ENCODE measurements at regions not wholly inside any gene's neighbourhood (a gene's known extent, or its start where the extent isn't known, plus 50 kb on each side); places are given as distances from the start of the nearest gene placed in this dataset.

DNA sequence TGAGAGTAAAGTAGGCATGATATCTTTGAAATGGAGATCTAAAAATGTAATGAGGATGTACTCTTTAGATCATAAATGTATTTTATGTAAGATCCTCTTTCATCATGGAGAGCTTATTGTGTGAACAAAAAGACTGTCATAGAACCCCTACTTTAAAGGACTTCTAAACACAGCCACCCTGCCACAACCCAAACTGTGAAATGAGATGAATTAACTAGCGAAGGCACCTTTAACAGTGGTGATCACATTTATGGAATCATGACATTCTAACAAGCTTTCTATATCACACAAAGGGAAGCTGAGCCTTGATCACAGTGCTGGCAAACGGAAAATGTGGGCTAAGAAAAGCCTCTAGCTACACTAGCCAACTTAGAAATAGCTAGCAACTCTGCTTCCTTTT lies 1585.2 kb downstream of the EFNA5 start:
- no peak for TF ChIP-seq ISL1 (CRISPR knock-in tag; IDR thresholded peaks at IDR 0.05)
- TF ChIP-seq TOX (CRISPR knock-in tag; IDR thresholded peaks at IDR 0.05; ENCODE audit: borderline replicate concordance) = no peak
- TF ChIP-seq ZFP3 (CRISPR knock-in tag; IDR thresholded peaks at IDR 0.05) = no peak
- no peak for TF ChIP-seq BACH2 (CRISPR knock-in tag; IDR thresholded peaks at IDR 0.05; ENCODE audit: borderline replicate concordance)
- TF ChIP-seq TCF4 (CRISPR knock-in tag; IDR thresholded peaks at IDR 0.05; ENCODE audit: borderline replicate concordance) = no peak
- no peak for TF ChIP-seq SNAI2 (CRISPR knock-in tag; IDR thresholded peaks at IDR 0.05)
- TF ChIP-seq PPARA (CRISPR knock-in tag; IDR thresholded peaks at IDR 0.05; ENCODE audit: borderline replicate concordance) = no peak
- TF ChIP-seq, protein P1, sequence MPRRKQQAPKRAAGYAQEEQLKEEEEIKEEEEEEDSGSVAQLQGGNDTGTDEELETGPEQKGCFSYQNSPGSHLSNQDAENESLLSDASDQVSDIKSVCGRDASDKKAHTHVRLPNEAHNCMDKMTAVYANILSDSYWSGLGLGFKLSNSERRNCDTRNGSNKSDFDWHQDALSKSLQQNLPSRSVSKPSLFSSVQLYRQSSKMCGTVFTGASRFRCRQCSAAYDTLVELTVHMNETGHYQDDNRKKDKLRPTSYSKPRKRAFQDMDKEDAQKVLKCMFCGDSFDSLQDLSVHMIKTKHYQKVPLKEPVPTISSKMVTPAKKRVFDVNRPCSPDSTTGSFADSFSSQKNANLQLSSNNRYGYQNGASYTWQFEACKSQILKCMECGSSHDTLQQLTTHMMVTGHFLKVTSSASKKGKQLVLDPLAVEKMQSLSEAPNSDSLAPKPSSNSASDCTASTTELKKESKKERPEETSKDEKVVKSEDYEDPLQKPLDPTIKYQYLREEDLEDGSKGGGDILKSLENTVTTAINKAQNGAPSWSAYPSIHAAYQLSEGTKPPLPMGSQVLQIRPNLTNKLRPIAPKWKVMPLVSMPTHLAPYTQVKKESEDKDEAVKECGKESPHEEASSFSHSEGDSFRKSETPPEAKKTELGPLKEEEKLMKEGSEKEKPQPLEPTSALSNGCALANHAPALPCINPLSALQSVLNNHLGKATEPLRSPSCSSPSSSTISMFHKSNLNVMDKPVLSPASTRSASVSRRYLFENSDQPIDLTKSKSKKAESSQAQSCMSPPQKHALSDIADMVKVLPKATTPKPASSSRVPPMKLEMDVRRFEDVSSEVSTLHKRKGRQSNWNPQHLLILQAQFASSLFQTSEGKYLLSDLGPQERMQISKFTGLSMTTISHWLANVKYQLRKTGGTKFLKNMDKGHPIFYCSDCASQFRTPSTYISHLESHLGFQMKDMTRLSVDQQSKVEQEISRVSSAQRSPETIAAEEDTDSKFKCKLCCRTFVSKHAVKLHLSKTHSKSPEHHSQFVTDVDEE (CRISPR knock-in tag; IDR thresholded peaks at IDR 0.05) = no peak
- ATAC-seq = no peak

GRCh38 chr5:106085136-106085535 lies 1585.6 kb downstream of the EFNA5 start:
- no peak for ATAC-seq
- TF ChIP-seq ESRRG (CRISPR knock-in tag; IDR thresholded peaks at IDR 0.05) = no peak
- TF ChIP-seq ZFP3 (CRISPR knock-in tag; IDR thresholded peaks at IDR 0.05) = no peak
- TF ChIP-seq ZNF565 (CRISPR knock-in tag; conservative IDR thresholded peaks at IDR 0.05; ENCODE audit: low read depth) = no peak
- no peak for TF ChIP-seq GLIS3 (CRISPR knock-in tag; IDR thresholded peaks at IDR 0.05)
- TF ChIP-seq, protein P1 (CRISPR knock-in tag; IDR thresholded peaks at IDR 0.05) = no peak
- TF ChIP-seq RARB (CRISPR knock-in tag; IDR thresholded peaks at IDR 0.05) = no peak
- TF ChIP-seq ZNF70 (CRISPR knock-in tag; IDR thresholded peaks at IDR 0.05) = no peak
- no peak for TF ChIP-seq ARNTL (CRISPR knock-in tag; IDR thresholded peaks at IDR 0.05; ENCODE audit: borderline replicate concordance, low read depth)
- TF ChIP-seq ZNF8 (CRISPR knock-in tag; IDR thresholded peaks at IDR 0.05) = no peak
- no peak for TF ChIP-seq TOX (CRISPR knock-in tag; IDR thresholded peaks at IDR 0.05; ENCODE audit: borderline replicate concordance)
- no peak for TF ChIP-seq TCF4 (CRISPR knock-in tag; IDR thresholded peaks at IDR 0.05; ENCODE audit: borderline replicate concordance)
- TF ChIP-seq ISL1 (CRISPR knock-in tag; IDR thresholded peaks at IDR 0.05) = no peak

DNA sequence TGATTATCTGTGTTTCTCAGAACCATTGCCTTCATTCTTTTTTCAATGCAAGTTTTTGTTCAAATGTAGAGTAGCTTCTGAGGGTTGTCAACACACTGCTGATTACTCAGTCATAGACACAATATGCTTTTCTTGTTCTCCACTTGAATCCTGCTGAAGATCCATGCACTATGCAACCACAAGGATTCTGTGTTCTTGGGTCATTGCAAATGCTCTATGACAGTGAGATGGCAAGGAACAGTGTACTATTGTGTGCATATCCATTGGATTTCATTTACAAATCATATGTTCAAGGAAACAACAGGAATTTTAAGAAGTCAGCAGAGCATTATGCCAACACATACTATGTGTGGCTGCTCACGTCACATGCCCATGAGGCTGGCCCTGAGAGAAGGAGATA lies 1590.2 kb downstream of the EFNA5 start:
- ATAC-seq = no peak
- TF ChIP-seq, protein P2, sequence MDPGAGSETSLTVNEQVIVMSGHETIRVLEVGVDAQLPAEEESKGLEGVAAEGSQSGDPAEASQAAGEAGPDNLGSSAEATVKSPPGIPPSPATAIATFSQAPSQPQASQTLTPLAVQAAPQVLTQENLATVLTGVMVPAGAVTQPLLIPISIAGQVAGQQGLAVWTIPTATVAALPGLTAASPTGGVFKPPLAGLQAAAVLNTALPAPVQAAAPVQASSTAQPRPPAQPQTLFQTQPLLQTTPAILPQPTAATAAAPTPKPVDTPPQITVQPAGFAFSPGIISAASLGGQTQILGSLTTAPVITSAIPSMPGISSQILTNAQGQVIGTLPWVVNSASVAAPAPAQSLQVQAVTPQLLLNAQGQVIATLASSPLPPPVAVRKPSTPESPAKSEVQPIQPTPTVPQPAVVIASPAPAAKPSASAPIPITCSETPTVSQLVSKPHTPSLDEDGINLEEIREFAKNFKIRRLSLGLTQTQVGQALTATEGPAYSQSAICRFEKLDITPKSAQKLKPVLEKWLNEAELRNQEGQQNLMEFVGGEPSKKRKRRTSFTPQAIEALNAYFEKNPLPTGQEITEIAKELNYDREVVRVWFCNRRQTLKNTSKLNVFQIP (CRISPR knock-in tag; IDR thresholded peaks at IDR 0.05; ENCODE audit: borderline replicate concordance, low read depth) = no peak
- TF ChIP-seq OSR1 (CRISPR knock-in tag; IDR thresholded peaks at IDR 0.05) (no peak), ZC3H10 (CRISPR knock-in tag; IDR thresholded peaks at IDR 0.05) (no peak), SNAI2 (CRISPR knock-in tag; IDR thresholded peaks at IDR 0.05) (no peak), GLIS3 (CRISPR knock-in tag; IDR thresholded peaks at IDR 0.05) (no peak), PPARA (CRISPR knock-in tag; IDR thresholded peaks at IDR 0.05; ENCODE audit: borderline replicate concordance) (no peak), ESRRG (CRISPR knock-in tag; IDR thresholded peaks at IDR 0.05) (no peak), TOX (CRISPR knock-in tag; IDR thresholded peaks at IDR 0.05; ENCODE audit: borderline replicate concordance) (no peak), ISL1 (CRISPR knock-in tag; IDR thresholded peaks at IDR 0.05) (no peak), ZNF70 (CRISPR knock-in tag; IDR thresholded peaks at IDR 0.05) (no peak), ARNTL (CRISPR knock-in tag; IDR thresholded peaks at IDR 0.05; ENCODE audit: borderline replicate concordance, low read depth) (no peak), ZFP30 (CRISPR knock-in tag; IDR thresholded peaks at IDR 0.05) (no peak), ZNF8 (CRISPR knock-in tag; IDR thresholded peaks at IDR 0.05) (no peak), ZNF565 (CRISPR knock-in tag; conservative IDR thresholded peaks at IDR 0.05; ENCODE audit: low read depth) (no peak)
- TF ChIP-seq, protein P3, sequence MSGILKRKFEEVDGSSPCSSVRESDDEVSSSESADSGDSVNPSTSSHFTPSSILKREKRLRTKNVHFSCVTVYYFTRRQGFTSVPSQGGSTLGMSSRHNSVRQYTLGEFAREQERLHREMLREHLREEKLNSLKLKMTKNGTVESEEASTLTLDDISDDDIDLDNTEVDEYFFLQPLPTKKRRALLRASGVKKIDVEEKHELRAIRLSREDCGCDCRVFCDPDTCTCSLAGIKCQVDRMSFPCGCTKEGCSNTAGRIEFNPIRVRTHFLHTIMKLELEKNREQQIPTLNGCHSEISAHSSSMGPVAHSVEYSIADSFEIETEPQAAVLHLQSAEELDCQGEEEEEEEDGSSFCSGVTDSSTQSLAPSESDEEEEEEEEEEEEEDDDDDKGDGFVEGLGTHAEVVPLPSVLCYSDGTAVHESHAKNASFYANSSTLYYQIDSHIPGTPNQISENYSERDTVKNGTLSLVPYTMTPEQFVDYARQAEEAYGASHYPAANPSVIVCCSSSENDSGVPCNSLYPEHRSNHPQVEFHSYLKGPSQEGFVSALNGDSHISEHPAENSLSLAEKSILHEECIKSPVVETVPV (CRISPR knock-in tag; IDR thresholded peaks at IDR 0.05) = no peak
- TF ChIP-seq, protein P4, sequence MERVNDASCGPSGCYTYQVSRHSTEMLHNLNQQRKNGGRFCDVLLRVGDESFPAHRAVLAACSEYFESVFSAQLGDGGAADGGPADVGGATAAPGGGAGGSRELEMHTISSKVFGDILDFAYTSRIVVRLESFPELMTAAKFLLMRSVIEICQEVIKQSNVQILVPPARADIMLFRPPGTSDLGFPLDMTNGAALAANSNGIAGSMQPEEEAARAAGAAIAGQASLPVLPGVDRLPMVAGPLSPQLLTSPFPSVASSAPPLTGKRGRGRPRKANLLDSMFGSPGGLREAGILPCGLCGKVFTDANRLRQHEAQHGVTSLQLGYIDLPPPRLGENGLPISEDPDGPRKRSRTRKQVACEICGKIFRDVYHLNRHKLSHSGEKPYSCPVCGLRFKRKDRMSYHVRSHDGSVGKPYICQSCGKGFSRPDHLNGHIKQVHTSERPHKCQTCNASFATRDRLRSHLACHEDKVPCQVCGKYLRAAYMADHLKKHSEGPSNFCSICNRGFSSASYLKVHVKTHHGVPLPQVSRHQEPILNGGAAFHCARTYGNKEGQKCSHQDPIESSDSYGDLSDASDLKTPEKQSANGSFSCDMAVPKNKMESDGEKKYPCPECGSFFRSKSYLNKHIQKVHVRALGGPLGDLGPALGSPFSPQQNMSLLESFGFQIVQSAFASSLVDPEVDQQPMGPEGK (CRISPR knock-in tag; IDR thresholded peaks at IDR 0.05; ENCODE audit: borderline replicate concordance) = no peak
- TF ChIP-seq, protein P5, sequence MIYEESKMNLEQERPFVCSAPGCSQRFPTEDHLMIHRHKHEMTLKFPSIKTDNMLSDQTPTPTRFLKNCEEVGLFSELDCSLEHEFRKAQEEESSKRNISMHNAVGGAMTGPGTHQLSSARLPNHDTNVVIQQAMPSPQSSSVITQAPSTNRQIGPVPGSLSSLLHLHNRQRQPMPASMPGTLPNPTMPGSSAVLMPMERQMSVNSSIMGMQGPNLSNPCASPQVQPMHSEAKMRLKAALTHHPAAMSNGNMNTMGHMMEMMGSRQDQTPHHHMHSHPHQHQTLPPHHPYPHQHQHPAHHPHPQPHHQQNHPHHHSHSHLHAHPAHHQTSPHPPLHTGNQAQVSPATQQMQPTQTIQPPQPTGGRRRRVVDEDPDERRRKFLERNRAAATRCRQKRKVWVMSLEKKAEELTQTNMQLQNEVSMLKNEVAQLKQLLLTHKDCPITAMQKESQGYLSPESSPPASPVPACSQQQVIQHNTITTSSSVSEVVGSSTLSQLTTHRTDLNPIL (CRISPR knock-in tag; IDR thresholded peaks at IDR 0.05; ENCODE audit: low read depth) = no peak
- TF ChIP-seq, protein P1 (CRISPR knock-in tag; IDR thresholded peaks at IDR 0.05) = no peak
